Thymus (tissue), 11 donors: ENCODE measurements at regions not wholly inside any gene's neighbourhood (a gene's known extent, or its start where the extent isn't known, plus 50 kb on each side); places are given as distances from the start of the nearest gene placed in this dataset.
A peak's percentile ranks its signal among the peaks of the same experiment; 100 is the strongest.

Experiments used
- DNase-seq, 9 donors: peaks; one replicate each; pipeline ENCODE4 v3.0.0-alpha.2; 2013; ENCODE audit warnings: low spot score in 9 of 9, low read depth in 6 of 9, missing footprints in 1 of 9
- H3K27ac ChIP-seq, 2 donors: one replicate each; pipeline ENCODE4 v1.5.1; 2013; ENCODE audit warnings: control low read depth in 1 of 2, low read depth in 1 of 2, low read length in 1 of 2, mild to moderate bottlenecking in 1 of 2, moderate library complexity in 1 of 2
- H3K27me3 ChIP-seq, 2 donors: one replicate each; pipeline ENCODE4 v1.5.1; 2013; ENCODE audit warnings: low read length in 1 of 2; ENCODE audit not compliant: control insufficient read depth in 2 of 2, insufficient read depth in 1 of 2
- H3K36me3 ChIP-seq, 2 donors: one replicate each; pipeline ENCODE4 v1.5.1; 2013; ENCODE audit warnings: low read length in 1 of 2, mild to moderate bottlenecking in 1 of 2, moderate library complexity in 1 of 2; ENCODE audit not compliant: control insufficient read depth in 2 of 2, insufficient read depth in 2 of 2
- H3K4me1 ChIP-seq, 2 donors: one replicate each; pipeline ENCODE4 v1.5.1; 2013; ENCODE audit warnings: low read length in 2 of 2; ENCODE audit not compliant: control insufficient read depth in 2 of 2, insufficient read depth in 2 of 2
- H3K4me3 ChIP-seq, 2 donors: one replicate each; pipeline ENCODE4 v1.5.1; 2013; ENCODE audit warnings: low read length in 2 of 2, control low read depth in 1 of 2, mild to moderate bottlenecking in 1 of 2
- H3K9me3 ChIP-seq, 2 donors: one replicate each; pipeline ENCODE4 v1.5.1; 2013; ENCODE audit warnings: low read length in 1 of 2, mild to moderate bottlenecking in 1 of 2; ENCODE audit not compliant: control insufficient read depth in 2 of 2, insufficient read depth in 1 of 2
- WGBS: extraction: QIAGEN DNeasy Blood & Tissue Kit; methylation state at CpG from one replicate; pipeline ENCODE4 v1.1.7; 2013; 5-methylcytosine and 5-hydroxymethylcytosine counted together
- donor health status: healthy.

DNA sequence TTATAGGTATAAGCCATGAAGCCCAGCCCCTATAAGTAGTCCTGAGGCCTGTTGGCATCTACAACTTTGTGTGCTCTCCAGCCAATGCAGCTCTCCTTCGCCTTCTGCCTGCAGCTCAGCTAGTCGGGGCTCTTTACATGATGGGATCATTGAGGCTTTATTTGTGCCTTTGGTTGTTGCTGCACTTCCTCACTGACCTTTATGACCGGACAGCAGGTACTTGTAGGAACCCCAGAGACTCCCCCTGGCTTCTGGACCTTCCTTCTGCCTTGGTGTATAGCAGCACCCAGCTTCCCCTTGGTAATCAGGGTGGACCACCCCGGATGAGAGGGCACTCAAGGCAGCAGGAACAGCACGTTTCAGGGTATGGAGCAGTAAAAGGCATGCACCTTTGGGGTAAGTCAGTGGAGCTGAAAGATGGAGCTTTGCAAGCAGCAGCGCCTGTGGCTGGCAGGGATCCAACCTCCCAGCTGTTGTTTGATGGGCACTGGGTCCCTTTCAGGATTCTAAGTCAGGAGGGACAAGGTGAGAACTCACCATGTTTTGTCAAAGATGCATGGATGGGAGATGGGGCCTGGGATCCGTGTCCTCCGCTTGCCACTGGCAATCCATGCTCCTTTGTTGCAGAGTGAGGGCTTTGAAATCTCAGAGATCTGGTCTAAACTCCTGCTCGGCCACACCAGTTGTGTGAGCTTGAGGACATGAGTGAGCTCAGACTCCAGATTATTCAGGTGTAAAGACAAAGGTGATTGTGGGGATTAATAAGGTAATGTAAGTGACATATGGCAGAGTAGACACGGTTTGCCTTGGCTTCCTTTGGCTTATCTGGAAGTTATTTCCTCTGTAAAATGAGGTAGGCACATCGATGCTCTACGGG, 65.1 kb upstream of the KLF13 start:
- WGBS = 87% methylated on average over 12 of the region's 12 CpGs

GRCh38 chr15:31262143-31262530, 64.5 kb upstream of the KLF13 start:
- Histone ChIP-seq H3K27ac (peak overlapping the region in 1 of 2 donors; percentile 100), H3K4me1 (peaks cover 72 to 89% of the 10 kb centered on the region in 2 donors), H3K4me3 (no peak overlapping the region), H3K36me3 (no peaks in the 10 kb centered on the region), H3K27me3 (no peaks in the 10 kb centered on the region), H3K9me3 (no peaks in the 10 kb centered on the region)
- 87% methylated on average over 4 of the region's 4 CpGs for WGBS
- no peak for DNase-seq

More for the DNA sequence above, 65.1 kb upstream of the KLF13 start:
- peak overlapping the region; percentile 38 to 100 for H3K27ac ChIP-seq
- no peak overlapping the region for H3K4me3 ChIP-seq
- no peaks in the 10 kb centered on the region for H3K27me3 ChIP-seq
- H3K36me3 ChIP-seq = no peaks in the 10 kb centered on the region
- H3K4me1 ChIP-seq = peaks cover 73 to 89% of the 10 kb centered on the region in 2 donors
- DNase-seq = no peak
- H3K9me3 ChIP-seq = no peaks in the 10 kb centered on the region

DNA sequence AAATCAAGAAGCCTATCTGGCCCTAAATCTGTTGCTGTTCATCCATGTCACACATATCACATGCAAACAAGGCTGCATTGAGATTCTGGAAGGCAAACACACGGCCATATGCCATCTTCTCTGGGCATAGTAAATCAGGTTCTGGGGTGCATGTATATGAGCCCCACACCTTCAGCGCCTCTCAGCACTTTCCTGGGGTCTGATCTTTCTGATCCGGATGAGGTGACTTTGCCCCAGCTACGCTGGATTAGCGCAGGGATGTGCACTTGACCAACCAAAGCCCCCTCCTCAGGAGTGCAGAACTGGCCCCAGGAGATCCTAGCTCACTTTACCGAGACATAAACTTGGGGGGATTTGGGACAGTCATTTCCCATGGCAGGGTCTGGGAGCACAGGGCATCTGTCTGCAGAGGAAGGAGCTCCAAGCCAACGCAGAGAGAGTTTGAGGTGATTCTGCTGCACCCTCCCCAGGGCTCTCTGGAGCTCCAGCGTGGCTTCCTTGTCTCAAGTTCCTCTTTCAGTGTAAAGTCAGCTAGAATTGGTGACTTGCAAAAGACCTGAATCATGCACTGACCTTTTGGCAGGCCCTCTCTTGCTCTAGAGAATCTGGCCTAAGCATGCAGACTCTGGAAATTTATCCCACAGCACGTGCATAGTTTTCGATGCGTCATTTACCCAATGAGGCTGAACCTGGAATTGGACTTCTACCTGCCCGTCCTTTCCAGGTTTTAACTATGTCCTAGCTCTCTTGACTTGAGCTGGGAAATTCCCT, 63.5 kb upstream of the KLF13 start:
- Histone ChIP-seq H3K9me3 (no peaks in the 10 kb centered on the region), H3K36me3 (no peaks in the 10 kb centered on the region), H3K27ac (peak overlapping the region; percentile 97 to 100), H3K4me3 (no peak overlapping the region), H3K27me3 (no peaks in the 10 kb centered on the region), H3K4me1 (peaks cover 78 to 92% of the 10 kb centered on the region in 2 donors)
- 49% methylated on average over 12 of the region's 12 CpGs for WGBS
- DNase-seq = peak in 1 of 9 donors; percentile 74

DNA sequence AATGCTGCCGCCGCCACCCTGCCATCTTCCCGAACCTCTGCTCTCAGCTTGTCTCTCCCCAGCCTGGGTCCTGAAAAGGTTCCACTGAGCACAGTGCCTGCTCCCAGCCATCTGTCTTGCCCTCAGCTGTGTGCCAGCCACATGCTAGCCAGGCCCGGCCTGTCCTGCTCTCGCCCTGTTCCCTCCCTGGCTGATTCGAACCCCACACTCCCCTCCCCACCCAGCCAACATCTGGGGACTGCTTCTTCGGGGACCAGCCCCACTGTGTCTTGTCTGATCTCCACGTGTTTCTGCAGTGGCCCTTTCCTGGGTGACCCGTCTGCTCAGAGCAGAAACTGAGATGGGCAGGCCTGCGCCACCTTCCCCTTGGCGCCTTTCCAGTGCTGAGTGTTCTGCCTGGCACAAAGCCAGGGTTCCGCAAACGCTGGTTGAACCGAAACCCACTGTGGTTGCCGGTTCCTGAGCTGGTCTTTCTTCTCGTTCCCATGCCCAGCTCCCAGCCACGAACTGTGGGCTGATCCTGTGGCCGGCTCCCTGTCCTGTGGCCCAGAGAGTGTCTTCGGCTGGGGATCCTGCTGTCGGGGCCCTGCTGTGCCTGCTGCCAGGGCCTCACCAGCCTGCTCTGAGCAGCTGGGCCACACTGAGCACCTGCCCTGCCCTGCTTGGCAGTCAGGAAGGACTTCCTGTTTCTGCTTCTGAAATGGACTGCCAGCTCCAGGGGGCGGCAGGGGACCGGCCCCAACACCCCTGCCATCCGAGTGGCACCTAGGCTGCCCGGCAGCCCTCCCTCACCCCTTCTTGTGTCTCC, 62.7 kb upstream of the KLF13 start:
- peaks cover 81 to 95% of the 10 kb centered on the region in 2 donors for H3K4me1 ChIP-seq
- peak overlapping the region; percentile 12 to 16 for H3K4me3 ChIP-seq
- no peaks in the 10 kb centered on the region for H3K27me3 ChIP-seq
- no peaks in the 10 kb centered on the region for H3K36me3 ChIP-seq
- DNase-seq = peak in 4 of 9 donors; percentile 67 to 89 (median 78)
- H3K27ac ChIP-seq = peak overlapping the region; percentile 97 to 100
- peaks cover 0 to under 1% of the 10 kb centered on the region in 2 donors for H3K9me3 ChIP-seq
- WGBS = 17% methylated on average over 24 of the region's 24 CpGs

DNA sequence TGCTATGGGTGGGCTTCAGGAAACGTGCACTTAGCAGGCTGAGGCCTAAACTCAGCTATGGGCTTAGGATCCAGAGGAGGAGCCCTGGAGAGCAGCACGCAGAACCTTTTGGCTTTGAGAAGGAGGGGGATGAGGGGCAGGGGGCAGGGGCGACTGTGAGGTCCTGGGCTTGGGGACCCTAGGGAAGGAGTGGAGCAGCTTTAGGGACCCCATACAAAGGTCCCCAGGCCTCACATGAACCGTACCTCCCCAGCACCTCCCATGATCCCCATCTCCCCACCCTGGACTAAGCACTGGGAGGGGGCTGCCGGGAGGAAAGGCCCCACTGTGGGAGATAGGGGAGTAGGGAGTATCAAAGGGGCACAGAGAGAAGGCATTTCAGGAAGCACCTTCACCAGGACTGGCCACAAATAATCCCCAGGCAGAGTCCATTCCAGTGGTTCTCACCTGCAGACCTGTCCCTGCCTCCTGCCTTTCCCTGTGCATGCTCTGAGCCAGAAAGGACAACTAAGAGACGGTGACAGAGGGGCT, 62.0 kb upstream of the KLF13 start:
- 40% methylated on average over 6 of the region's 6 CpGs for WGBS
- Histone ChIP-seq H3K9me3 (peaks cover 0 to 6% of the 10 kb centered on the region in 2 donors), H3K36me3 (no peaks in the 10 kb centered on the region), H3K27me3 (no peaks in the 10 kb centered on the region), H3K27ac (peak overlapping the region; percentile 97 to 100), H3K4me1 (peaks cover 86 to 98% of the 10 kb centered on the region in 2 donors), H3K4me3 (no peak overlapping the region)
- peak in 1 of 9 donors; percentile 51 for DNase-seq

- Histone ChIP-seq H3K36me3 (no peaks in the 10 kb centered on the region), H3K9me3 (peaks cover 0 to 6% of the 10 kb centered on the region in 2 donors), H3K4me1 (peaks cover 92 to 99% of the 10 kb centered on the region in 2 donors), H3K27me3 (no peaks in the 10 kb centered on the region), H3K27ac (peak overlapping the region; percentile 97 to 100), H3K4me3 (peak overlapping the region; percentile 10 to 26)
- 63% methylated on average over 21 of the region's 21 CpGs for WGBS
- peak in 1 of 9 donors; percentile 71 for DNase-seq
These were observed 61.4 kb upstream of the KLF13 start for GRCh38 chr15:31265090-31265870.

- WGBS = 5% methylated on average over 22 of the region's 22 CpGs
- Histone ChIP-seq H3K36me3 (no peaks in the 10 kb centered on the region), H3K27me3 (no peaks in the 10 kb centered on the region), H3K9me3 (peaks cover 0 to 6% of the 10 kb centered on the region in 2 donors), H3K4me1 (peaks cover 92 to 99% of the 10 kb centered on the region in 2 donors), H3K4me3 (peak overlapping the region; percentile 10 to 36), H3K27ac (peak overlapping the region; percentile 97 to 100)
- DNase-seq = peak in 8 of 9 donors; percentile 85 to 98 (median 92)
These were observed 60.5 kb upstream of the KLF13 start for GRCh38 chr15:31265871-31266711.
